A549 (cell line): ENCODE measurements at regions not wholly inside any gene's neighbourhood (a gene's known extent, or its start where the extent isn't known, plus 50 kb on each side); places are given as distances from the start of the nearest gene placed in this dataset.

ENCODE experiments used
- ATAC-seq, 2 experiments: fragments of 200-7000 bp in 1 of 2; fragments of >200 bp in 1 of 2; cut with Nextera tagmentation in 1 of 2; cut with Tn5 transposase in 1 of 2; 3 replicates each; pipeline versions ENCODE4 v1.8.0 to v1.9.1; 2018 to 2020; ENCODE audit warnings: mild to moderate bottlenecking in 1 of 2, moderate library complexity in 1 of 2
- CTCF ChIA-PET: fragments of 300-600 bp; sonication (Branson Sonifier 250); formaldehyde crosslinking; extraction: SDS; loops from one replicate; lab custom pipeline; 2021; ENCODE audit warnings: antibody characterized with exemption, inconsistent platforms; lab: Yijun Ruan, JAX
- POLR2A ChIA-PET: fragments of 350-600 bp; formaldehyde crosslinking; extraction: SDS; loops from one replicate; lab custom pipeline; 2021; ENCODE audit warnings: antibody characterized with exemption, inconsistent platforms; lab: Yijun Ruan, JAX
- DNase-seq, 2 experiments: peaks; one replicate each; pipeline versions ENCODE4 v3.0.0 to v3.0.0-alpha.2; 2011 to 2016; ENCODE audit warnings: low read depth in 1 of 2, low spot score in 1 of 2
- FAIRE-seq: peaks from 2 replicates; lab custom pipeline; 2011; peaks lifted over from hg19 to GRCh38; lab: Jason Lieb, UNC
- H3K27ac ChIP-seq, 2 experiments: fragments of >200 bp; sonication (Bioruptor Twin); formaldehyde crosslinking; 3 replicates each; pipeline ENCODE4 v1.5.1; 2016 to 2017
- H3K4me1 ChIP-seq: fragments of >200 bp; sonication (Bioruptor Twin); formaldehyde crosslinking; 3 replicates; pipeline ENCODE4 v1.6.1; 2016
- H3K4me2 ChIP-seq: fragments of >200 bp; sonication (Bioruptor Twin); formaldehyde crosslinking; 3 replicates; pipeline ENCODE4 v1.6.1; 2016
- H3K4me3 ChIP-seq: fragments of >200 bp; sonication (Bioruptor Twin); formaldehyde crosslinking; 3 replicates; pipeline ENCODE4 v1.5.1; 2016
- H3K9me3 ChIP-seq: fragments of >200 bp; sonication (Bioruptor Twin); formaldehyde crosslinking; 3 replicates; pipeline ENCODE4 v1.6.1; 2016
- ATOH8 ChIP-seq: fragments of 250-450 bp; sonication (Bioruptor Pico); IDR thresholded peaks from 2 replicates; pipeline ENCODE4 v1.5.0; 2020; ENCODE audit warnings: low read depth, mild to moderate bottlenecking, moderate library complexity
- CBX2 ChIP-seq: fragments of 200-600 bp; sonication (generic); IDR thresholded peaks from 2 replicates; pipeline ENCODE4 v1.6.1; 2016; ENCODE audit warnings: low read depth, mild to moderate bottlenecking, borderline replicate concordance
- CEBPB ChIP-seq, 2 experiments: fragments of >200 bp in 1 of 2; sonication (Bioruptor Twin) in 1 of 2; formaldehyde crosslinking in 1 of 2; IDR thresholded peaks; 2 replicates each; pipeline ENCODE4 v1.6.1; 2012 to 2016
- CTCF ChIP-seq: fragments of >200 bp; sonication (Bioruptor Twin); formaldehyde crosslinking; IDR thresholded peaks from 3 replicates; pipeline ENCODE4 v1.5.1; 2016
- EHF ChIP-seq: fragments of 250-450 bp; sonication (Bioruptor Pico); IDR thresholded peaks from 2 replicates; pipeline ENCODE4 v1.5.0; 2020; ENCODE audit warnings: mild to moderate bottlenecking
- EHMT2 ChIP-seq: fragments of 200-600 bp; sonication (generic); IDR thresholded peaks from 2 replicates; pipeline ENCODE4 v1.6.1; 2016; ENCODE audit warnings: antibody characterized with exemption, low read depth, mild to moderate bottlenecking, moderate library complexity
- ELK1 ChIP-seq: fragments of 150-350 bp; IDR thresholded peaks from 2 replicates; pipeline ENCODE4 v1.6.1; 2014; ENCODE audit warnings: low read depth, mild to moderate bottlenecking, low read length
- ESRRA ChIP-seq: fragments of 150-350 bp; IDR thresholded peaks from 2 replicates; pipeline ENCODE4 v1.6.1; 2014; ENCODE audit warnings: mild to moderate bottlenecking, low read length, borderline replicate concordance
- FOSB ChIP-seq: fragments of 250-450 bp; sonication (Bioruptor Pico); IDR thresholded peaks from 2 replicates; pipeline ENCODE4 v1.5.0; 2020; ENCODE audit warnings: mild to moderate bottlenecking, moderate library complexity
- GATA3 ChIP-seq: IDR thresholded peaks from 2 replicates; pipeline ENCODE4 v1.6.1; 2012; ENCODE audit warnings: borderline replicate concordance
- HDAC2 ChIP-seq: fragments of 200-600 bp; sonication (generic); IDR thresholded peaks from 2 replicates; pipeline ENCODE4 v1.6.1; 2016
- HEYL ChIP-seq: fragments of 250-450 bp; sonication (Bioruptor Pico); IDR thresholded peaks from 2 replicates; pipeline ENCODE4 v1.8.0; 2021; ENCODE audit warnings: mild to moderate bottlenecking, moderate library complexity
- HOXB13 ChIP-seq: fragments of 250-450 bp; sonication (Bioruptor Pico); IDR thresholded peaks from 2 replicates; pipeline ENCODE4 v1.5.0; 2020; ENCODE audit warnings: low read depth, mild to moderate bottlenecking, moderate library complexity
- JUNB ChIP-seq: fragments of >200 bp; sonication (Bioruptor Twin); formaldehyde crosslinking; IDR thresholded peaks from 2 replicates; pipeline ENCODE4 v1.6.1; 2016
- KDM5A ChIP-seq: fragments of 200-600 bp; sonication (generic); IDR thresholded peaks from 2 replicates; pipeline ENCODE4 v1.6.1; 2016; ENCODE audit warnings: antibody characterized with exemption, mild to moderate bottlenecking
- POLR2A ChIP-seq: IDR thresholded peaks from 2 replicates; pipeline ENCODE4 v1.6.1; 2012; ENCODE audit warnings: mild to moderate bottlenecking, low read length
- POLR2AphosphoS2 ChIP-seq: conservative IDR thresholded peaks from 2 replicates; pipeline ENCODE4 v1.6.1; 2012; ENCODE audit warnings: low read length, improper control_type of control experiment, inconsistent platforms
- TP53 ChIP-seq: fragments of 250-450 bp; sonication (Bioruptor Pico); IDR thresholded peaks from 2 replicates; pipeline ENCODE4 v1.5.0; 2021; ENCODE audit warnings: mild to moderate bottlenecking, moderate library complexity
- ZC3H11A ChIP-seq: fragments of 450-650 bp; IDR thresholded peaks from 2 replicates; pipeline ENCODE4 v1.6.1; 2014; ENCODE audit warnings: antibody characterized with exemption, mild to moderate bottlenecking
- ZNF302 ChIP-seq: fragments of 250-450 bp; sonication (Bioruptor Pico); IDR thresholded peaks from 2 replicates; pipeline ENCODE4 v1.9.0; 2021; ENCODE audit warnings: inconsistent platforms, mild to moderate bottlenecking, moderate library complexity
- ZSCAN20 ChIP-seq: fragments of 250-450 bp; sonication (Bioruptor Pico); IDR thresholded peaks from 2 replicates; pipeline ENCODE4 v1.8.0; 2022; ENCODE audit warnings: mild to moderate bottlenecking, moderate library complexity
- WGBS: methylation state at CpG from one replicate; pipeline ENCODE4 v1.1.6; 2017; ENCODE audit errors: missing lambda C conversion rate; 5-methylcytosine and 5-hydroxymethylcytosine counted together
- TF ChIP-seq, protein P1 (sequence below): fragments of 250-450 bp; sonication (Bioruptor Pico); IDR thresholded peaks from 2 replicates; pipeline ENCODE4 v1.5.0; 2021; ENCODE audit warnings: mild to moderate bottlenecking, moderate library complexity, borderline replicate concordance

GRCh38 chr20:53702617-53703016 is 109.0 kb upstream of the ZNF217 start (continued):
- TF ChIP-seq HEYL (CRISPR knock-in tag) (no peak), FOSB (CRISPR knock-in tag) (no peak)

- no peak overlapping the region for H3K27ac ChIP-seq
- no peak overlapping the region for H3K4me3 ChIP-seq
- ChIA-PET CTCF (no interaction called here), POLR2A (no interaction called here)
- no peaks in the 10 kb centered on the region; the same call in 2 of the 3 replicates for H3K4me1 ChIP-seq
- H3K9me3 ChIP-seq: no peaks in the 10 kb centered on the region
- H3K4me2 ChIP-seq: no peak overlapping the region
- TF ChIP-seq TP53 (CRISPR knock-in tag): no peak
- no peak for TF ChIP-seq ELK1
- ATAC-seq (no peak), FAIRE-seq (no peak), DNase-seq (no peak)
Observed at GRCh38 chr20:53699906-53700305, 106.3 kb upstream of the ZNF217 start.

GRCh38 chr20:53699085-53699674 is 105.5 kb upstream of the ZNF217 start:
- H3K27ac ChIP-seq: no peak overlapping the region
- no peaks in the 10 kb centered on the region; the same call in 2 of the 3 replicates for H3K4me1 ChIP-seq
- DNase-seq (no peak), ATAC-seq (no peak), FAIRE-seq (no peak)
- H3K4me3 ChIP-seq: no peak overlapping the region
- WGBS: 61% methylated on average over 3 of the region's 3 CpGs
- ChIA-PET CTCF (no interaction called here), POLR2A (no interaction called here)
- H3K4me2 ChIP-seq: no peak overlapping the region
- TF ChIP-seq CBX2: no peak
- H3K9me3 ChIP-seq: no peaks in the 10 kb centered on the region

- Histone ChIP-seq H3K9me3 (no peaks in the 10 kb centered on the region), H3K27ac (peak overlapping the region in 1 of 2 experiments; percentile 8; a peak in 1 of 6 replicates), H3K4me3 (no peak overlapping the region), H3K4me1 (no peaks in the 10 kb centered on the region; the same call in 2 of the 3 replicates), H3K4me2 (no peak overlapping the region)
- ChIA-PET CTCF (no interaction called here), POLR2A (no interaction called here)
- TF ChIP-seq ELK1: no peak
- no peak for TF ChIP-seq JUNB
- TF ChIP-seq EHMT2: no peak
- TF ChIP-seq POLR2A: no peak
- TF ChIP-seq ZC3H11A: no peak
- TF ChIP-seq HDAC2: no peak
- no peak for TF ChIP-seq GATA3
- TF ChIP-seq EHF (CRISPR knock-in tag): no peak
- TF ChIP-seq ESRRA: no peak
- TF ChIP-seq ZSCAN20 (CRISPR knock-in tag): no peak
- TF ChIP-seq ATOH8 (CRISPR knock-in tag): no peak
- no peak for TF ChIP-seq KDM5A
- TF ChIP-seq CEBPB (IDR thresholded peaks at IDR 0.05): no peak
- TF ChIP-seq CBX2: no peak
- TF ChIP-seq, protein P1, sequence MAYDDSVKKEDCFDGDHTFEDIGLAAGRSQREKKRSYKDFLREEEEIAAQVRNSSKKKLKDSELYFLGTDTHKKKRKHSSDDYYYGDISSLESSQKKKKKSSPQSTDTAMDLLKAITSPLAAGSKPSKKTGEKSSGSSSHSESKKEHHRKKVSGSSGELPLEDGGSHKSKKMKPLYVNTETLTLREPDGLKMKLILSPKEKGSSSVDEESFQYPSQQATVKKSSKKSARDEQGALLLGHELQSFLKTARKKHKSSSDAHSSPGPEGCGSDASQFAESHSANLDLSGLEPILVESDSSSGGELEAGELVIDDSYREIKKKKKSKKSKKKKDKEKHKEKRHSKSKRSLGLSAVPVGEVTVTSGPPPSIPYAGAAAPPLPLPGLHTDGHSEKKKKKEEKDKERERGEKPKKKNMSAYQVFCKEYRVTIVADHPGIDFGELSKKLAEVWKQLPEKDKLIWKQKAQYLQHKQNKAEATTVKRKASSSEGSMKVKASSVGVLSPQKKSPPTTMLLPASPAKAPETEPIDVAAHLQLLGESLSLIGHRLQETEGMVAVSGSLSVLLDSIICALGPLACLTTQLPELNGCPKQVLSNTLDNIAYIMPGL: no peak
- TF ChIP-seq TP53 (CRISPR knock-in tag): no peak
- no peak for TF ChIP-seq HOXB13 (CRISPR knock-in tag)
- TF ChIP-seq POLR2AphosphoS2: no peak
- no peak for TF ChIP-seq ZNF302 (CRISPR knock-in tag)
- no peak for TF ChIP-seq CTCF
- WGBS: 94% methylated on average over 10 of the region's 10 CpGs
- DNase-seq (no peak), FAIRE-seq (no peak), ATAC-seq (no peak)
Observed at GRCh38 chr20:53698371-53698978, 104.8 kb upstream of the ZNF217 start.
